ENCODE measurements at regions not wholly inside any gene's neighbourhood (a gene's known extent, or its start where the extent isn't known, plus 50 kb on each side); places are given as distances from the start of the nearest gene placed in this dataset.

DNA sequence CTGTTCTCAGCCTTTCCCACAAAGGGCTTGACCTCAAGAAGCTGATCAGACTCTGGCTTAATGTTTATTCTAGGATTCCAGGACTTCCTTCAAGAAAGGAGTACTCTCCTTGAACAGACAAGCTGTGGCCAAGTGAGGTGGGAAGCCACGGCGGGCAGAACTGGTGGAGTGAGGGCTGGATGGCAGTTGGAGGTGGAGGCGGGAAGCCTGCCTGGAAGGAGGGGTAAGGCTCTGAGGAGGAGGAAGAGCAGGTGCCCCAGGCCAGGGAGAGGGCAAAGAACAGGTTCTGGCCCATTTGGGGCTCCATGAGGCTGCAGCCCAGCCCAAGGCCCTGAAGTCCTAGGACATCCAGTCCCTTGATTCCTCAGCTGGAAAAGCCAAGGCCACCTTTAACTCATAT lies 143.9 kb downstream of the CYP26B1 start:
- no peak overlapping the region for H3K27ac Mint-ChIP-seq

DNA sequence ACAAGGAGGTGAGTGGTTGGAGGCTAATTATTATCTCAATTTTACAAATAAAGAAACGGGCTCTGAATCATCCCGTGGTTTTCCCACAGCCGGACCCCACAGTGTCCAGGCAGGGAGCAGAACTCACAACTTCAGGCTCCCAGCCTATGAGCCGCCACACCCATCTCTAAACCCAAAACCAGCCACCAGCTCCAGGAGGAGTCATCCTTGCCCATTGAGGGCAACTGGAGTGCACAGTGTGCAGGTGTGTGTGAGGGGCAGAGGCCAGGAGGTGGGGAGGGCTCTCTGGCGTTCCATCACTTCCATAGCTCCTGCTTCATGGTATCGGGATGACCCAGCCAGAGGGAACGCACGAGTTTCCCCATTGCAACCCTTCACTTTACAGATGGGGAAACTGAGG lies 144.5 kb downstream of the CYP26B1 start:
- H3K36me3 Mint-ChIP-seq (ENCODE audit: low read depth): no peaks in the 10 kb centered on the region
- no peaks in the 10 kb centered on the region for H3K9me3 Mint-ChIP-seq
- peaks cover 14% of the 10 kb centered on the region for H3K27me3 Mint-ChIP-seq
- H3K4me3 Mint-ChIP-seq: no peak overlapping the region
- no peak overlapping the region for H3K27ac Mint-ChIP-seq
- no peaks in the 10 kb centered on the region for H3K4me1 Mint-ChIP-seq (ENCODE audit: low read depth)
- no peak for DNase-seq

More for the DNA sequence above, 143.9 kb downstream of the CYP26B1 start:
- Mint-ChIP-seq H3K4me1 (ENCODE audit: low read depth) (no peaks in the 10 kb centered on the region), H3K36me3 (ENCODE audit: low read depth) (no peaks in the 10 kb centered on the region), H3K9me3 (no peaks in the 10 kb centered on the region), H3K27me3 (peaks cover 14% of the 10 kb centered on the region), H3K4me3 (no peak overlapping the region)
- no peak for DNase-seq

DNA sequence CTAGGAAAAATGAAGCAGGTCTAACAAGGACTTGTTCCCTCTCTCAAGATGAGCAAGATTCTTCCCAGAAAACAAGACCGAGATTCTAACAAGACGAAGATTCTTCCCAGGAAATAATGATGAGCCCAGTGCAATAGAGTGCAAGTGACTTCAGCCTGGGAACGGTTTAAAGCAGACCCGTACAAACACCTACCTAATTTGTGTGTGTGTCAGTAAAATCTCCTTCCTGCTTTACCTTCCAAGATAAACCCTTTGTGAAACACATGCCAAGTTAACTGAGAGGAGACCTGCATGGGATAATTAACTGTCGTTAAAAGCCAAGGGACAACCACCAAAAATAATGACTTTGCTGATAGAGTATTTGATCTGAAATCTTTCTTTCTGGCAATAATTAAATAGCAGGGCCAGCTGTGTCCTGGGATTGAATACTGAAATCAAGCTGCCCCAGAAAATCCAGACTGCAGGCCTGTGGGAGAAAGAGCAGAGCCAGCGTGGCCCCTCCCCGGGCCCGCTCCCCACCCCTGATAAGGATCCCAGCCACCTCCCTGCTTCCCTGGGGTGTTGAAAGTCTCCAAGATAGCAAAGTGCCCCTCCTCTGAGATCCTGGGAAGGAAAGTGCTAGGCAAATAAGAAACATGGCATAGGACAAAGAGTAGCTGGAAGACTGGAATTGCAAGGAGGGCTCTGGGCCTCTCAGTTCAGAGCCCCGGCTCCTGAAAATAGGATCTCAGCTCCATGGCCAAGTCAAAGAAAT lies 145.5 kb downstream of the CYP26B1 start:
- Mint-ChIP-seq H3K4me1 (ENCODE audit: low read depth) (no peaks in the 10 kb centered on the region), H3K36me3 (ENCODE audit: low read depth) (no peaks in the 10 kb centered on the region), H3K4me3 (no peak overlapping the region), H3K9me3 (no peaks in the 10 kb centered on the region), H3K27me3 (peaks cover 14% of the 10 kb centered on the region), H3K27ac (no peak overlapping the region)
- no peak for DNase-seq

DNA sequence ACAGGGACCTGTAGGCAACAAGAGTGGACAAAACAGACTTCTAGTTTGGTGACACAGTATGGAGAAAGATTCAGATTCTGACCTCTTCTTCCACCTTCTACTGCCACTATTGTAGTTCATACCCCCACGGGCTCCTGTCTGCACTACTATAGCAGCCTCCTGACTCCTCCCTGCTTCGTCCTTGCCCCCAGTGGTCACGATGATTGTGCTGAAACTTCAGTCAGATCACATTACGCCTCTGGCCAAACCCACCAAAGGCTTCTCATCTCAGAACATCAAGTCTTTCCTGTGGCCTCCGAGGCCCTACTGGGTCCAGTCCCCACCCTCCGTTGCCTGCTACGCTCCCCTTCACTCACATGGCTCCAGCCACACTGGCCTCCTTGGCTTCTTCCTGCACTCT lies 147.6 kb downstream of the CYP26B1 start:
- Mint-ChIP-seq H3K36me3 (ENCODE audit: low read depth) (no peaks in the 10 kb centered on the region), H3K9me3 (no peaks in the 10 kb centered on the region), H3K27ac (no peak overlapping the region), H3K4me1 (ENCODE audit: low read depth) (no peaks in the 10 kb centered on the region), H3K27me3 (peaks cover 14% of the 10 kb centered on the region), H3K4me3 (no peak overlapping the region)
- DNase-seq: no peak

DNA sequence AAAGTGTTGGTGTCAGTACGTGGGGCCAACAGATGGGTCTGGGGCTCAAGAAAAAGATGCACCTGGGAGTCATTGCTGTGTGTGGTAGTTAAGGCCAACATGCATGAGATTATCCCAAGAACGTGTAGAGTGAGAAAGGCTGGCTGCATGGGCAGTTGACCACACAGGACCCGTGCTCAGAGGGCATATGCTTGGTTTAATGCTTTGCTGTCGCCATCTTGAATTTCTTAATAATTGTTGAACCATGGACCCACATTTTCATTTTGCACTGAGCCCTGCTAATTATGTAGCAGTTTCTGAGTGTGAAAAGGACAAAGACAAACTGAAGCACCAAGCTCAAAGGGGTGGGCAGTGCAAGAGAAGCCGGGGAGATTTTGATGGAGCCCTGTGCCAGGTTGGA lies 148.1 kb downstream of the CYP26B1 start:
- no peaks in the 10 kb centered on the region for H3K9me3 Mint-ChIP-seq

DNA sequence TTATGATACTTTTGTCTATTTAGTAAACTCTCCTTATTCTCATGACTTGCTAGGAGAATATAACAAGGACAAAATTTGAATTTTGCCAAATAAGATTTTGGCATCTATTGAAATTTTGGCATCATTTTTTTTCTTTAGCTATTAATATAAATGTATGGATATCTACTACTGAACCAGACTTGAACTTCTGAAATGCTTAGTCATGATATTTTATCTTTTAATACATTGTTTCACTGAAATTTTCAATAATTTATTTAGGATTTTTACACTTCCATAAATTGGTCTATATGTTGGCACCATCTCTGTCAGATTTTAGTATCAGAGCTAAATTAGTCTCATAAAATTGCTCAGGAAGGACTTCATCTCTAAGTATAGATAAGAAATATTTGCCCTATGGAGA lies 149.8 kb downstream of the CYP26B1 start:
- Mint-ChIP-seq H3K27ac (no peak overlapping the region), H3K9me3 (no peaks in the 10 kb centered on the region), H3K4me1 (ENCODE audit: low read depth) (no peaks in the 10 kb centered on the region), H3K4me3 (no peak overlapping the region), H3K27me3 (peaks cover 11% of the 10 kb centered on the region), H3K36me3 (ENCODE audit: low read depth) (no peaks in the 10 kb centered on the region)
- no peak for DNase-seq

More for the DNA sequence above, 148.1 kb downstream of the CYP26B1 start:
- peaks cover 14% of the 10 kb centered on the region for H3K27me3 Mint-ChIP-seq
- DNase-seq: no peak
- no peak overlapping the region for H3K4me3 Mint-ChIP-seq
- no peak overlapping the region for H3K27ac Mint-ChIP-seq
- no peaks in the 10 kb centered on the region for H3K36me3 Mint-ChIP-seq (ENCODE audit: low read depth)
- no peaks in the 10 kb centered on the region for H3K4me1 Mint-ChIP-seq (ENCODE audit: low read depth)

DNA sequence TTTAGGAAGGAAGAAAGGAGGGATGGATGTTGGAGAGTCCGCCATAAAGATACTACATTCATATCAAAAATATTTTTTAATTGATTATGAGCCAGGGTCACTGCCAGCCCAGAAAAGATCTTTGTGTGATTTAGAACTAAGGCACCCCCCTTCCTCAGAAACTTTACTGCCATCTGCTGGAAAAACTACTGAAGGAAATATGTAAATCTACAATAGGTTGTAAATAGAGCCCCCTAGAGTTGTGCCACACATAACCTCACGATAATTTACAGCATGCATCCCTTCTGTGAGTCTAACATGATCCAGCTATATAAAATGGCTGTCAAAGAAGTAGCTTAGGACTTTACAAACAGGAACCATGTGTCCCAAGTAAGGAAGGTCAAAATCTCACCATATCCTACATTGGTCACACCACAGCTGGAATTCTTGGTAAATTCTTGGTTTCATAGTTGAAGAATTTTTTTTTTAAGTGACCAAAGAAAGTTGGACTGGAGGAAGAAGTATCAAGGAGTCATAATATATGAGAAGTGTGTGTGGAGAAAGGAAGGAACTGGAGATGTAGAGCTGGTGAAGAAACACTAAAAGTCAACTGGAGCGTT lies 152.5 kb downstream of the CYP26B1 start:
- no peak for DNase-seq
- Mint-ChIP-seq H3K4me1 (ENCODE audit: low read depth) (no peaks in the 10 kb centered on the region), H3K27me3 (peaks cover under 1% of the 10 kb centered on the region), H3K36me3 (ENCODE audit: low read depth) (no peaks in the 10 kb centered on the region), H3K27ac (no peak overlapping the region), H3K9me3 (no peaks in the 10 kb centered on the region), H3K4me3 (no peak overlapping the region)

DNA sequence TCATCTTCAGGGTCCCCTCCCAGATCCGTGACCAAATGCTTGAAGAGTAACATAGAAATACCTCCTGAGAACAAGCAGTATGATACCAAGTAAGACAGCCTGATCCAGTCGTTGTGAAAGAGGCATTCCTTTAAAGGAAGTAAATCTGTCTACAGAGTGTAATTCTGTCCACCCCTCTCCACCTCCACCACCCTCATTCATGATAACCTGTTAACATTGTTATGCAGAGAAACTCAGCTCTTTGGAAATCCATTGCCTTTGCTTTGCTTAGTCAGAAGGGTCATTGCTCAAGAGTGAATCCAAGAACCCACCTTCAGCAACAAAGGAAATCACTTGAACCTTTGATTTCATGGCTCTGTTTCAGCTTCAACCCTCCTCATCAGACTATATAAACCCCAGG lies 155.6 kb downstream of the CYP26B1 start:
- H3K36me3 Mint-ChIP-seq (ENCODE audit: low read depth): no peaks in the 10 kb centered on the region
- no peak overlapping the region for H3K27ac Mint-ChIP-seq
- no peaks in the 10 kb centered on the region for H3K9me3 Mint-ChIP-seq
- H3K27me3 Mint-ChIP-seq: no peaks in the 10 kb centered on the region
- no peak for DNase-seq
- H3K4me1 Mint-ChIP-seq (ENCODE audit: low read depth): no peaks in the 10 kb centered on the region
- H3K4me3 Mint-ChIP-seq: no peak overlapping the region

DNA sequence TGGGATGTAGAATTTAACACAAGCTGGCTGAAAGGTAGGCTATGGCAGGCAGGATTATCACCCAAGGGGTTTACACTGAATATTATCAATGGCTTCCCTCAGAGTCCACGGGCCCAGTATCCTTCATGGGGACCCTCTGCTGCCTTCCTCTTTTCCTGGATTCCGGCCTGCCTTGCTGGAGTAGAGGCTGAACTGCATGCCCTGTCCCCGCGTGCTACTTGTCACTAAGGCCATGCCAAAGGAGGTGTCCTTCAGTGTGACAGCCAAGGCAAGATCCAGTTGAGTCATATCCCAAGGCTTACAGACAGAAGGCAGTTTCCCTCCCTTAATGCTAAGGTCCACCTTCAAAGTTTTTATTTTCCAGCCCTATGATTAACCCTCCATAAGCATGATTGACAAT lies 156.3 kb downstream of the CYP26B1 start:
- no peaks in the 10 kb centered on the region for H3K4me1 Mint-ChIP-seq (ENCODE audit: low read depth)
- no peaks in the 10 kb centered on the region for H3K9me3 Mint-ChIP-seq
- H3K4me3 Mint-ChIP-seq: no peak overlapping the region
- no peaks in the 10 kb centered on the region for H3K27me3 Mint-ChIP-seq
- H3K36me3 Mint-ChIP-seq (ENCODE audit: low read depth): no peaks in the 10 kb centered on the region
- DNase-seq: no peak
- no peak overlapping the region for H3K27ac Mint-ChIP-seq

DNA sequence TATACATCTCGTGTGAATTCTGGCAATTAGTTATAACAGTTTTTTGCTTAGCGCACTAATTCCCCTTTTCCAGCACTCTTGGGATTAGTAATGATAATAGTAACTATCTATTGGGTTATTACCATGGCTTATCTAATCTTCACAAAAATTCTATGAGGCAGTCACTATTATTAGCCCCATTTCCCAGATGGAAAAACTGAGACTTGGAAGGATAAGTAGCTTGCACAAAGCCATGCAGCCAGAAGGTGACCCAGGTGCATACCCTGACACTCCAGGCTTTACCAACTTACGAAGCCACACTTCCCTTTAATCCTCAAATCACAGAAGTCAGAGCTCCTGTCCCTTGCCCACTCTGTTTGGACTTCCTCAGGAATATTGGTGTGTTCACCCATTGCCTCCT lies 156.8 kb downstream of the CYP26B1 start:
- Mint-ChIP-seq H3K36me3 (ENCODE audit: low read depth) (no peaks in the 10 kb centered on the region), H3K27me3 (no peaks in the 10 kb centered on the region), H3K4me1 (ENCODE audit: low read depth) (no peaks in the 10 kb centered on the region), H3K9me3 (no peaks in the 10 kb centered on the region), H3K27ac (no peak overlapping the region), H3K4me3 (no peak overlapping the region)
- no peak for DNase-seq

DNA sequence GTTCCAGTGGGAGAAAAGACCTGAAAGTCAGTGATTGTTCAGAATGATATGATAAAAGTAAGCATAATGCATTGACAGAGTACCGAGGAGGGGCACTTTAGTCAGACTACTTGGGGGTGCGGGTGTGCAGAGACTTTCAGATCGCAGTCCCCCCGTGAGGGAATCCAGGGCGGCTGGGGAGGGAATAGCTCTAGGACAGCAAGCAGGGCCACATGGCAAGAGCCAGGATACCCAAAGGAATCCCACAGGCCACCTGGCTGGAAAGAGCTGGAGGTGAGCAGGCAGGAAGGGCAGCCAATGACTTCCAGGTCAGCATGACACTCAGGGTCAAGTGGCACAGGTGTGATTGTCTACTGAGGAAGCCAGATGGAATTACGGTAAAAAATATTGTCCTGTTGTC lies 157.5 kb downstream of the CYP26B1 start:
- H3K4me3 Mint-ChIP-seq: no peak overlapping the region
- H3K27ac Mint-ChIP-seq: no peak overlapping the region
- no peaks in the 10 kb centered on the region for H3K9me3 Mint-ChIP-seq
- no peaks in the 10 kb centered on the region for H3K36me3 Mint-ChIP-seq (ENCODE audit: low read depth)
- DNase-seq: no peak
- no peaks in the 10 kb centered on the region for H3K27me3 Mint-ChIP-seq
- H3K4me1 Mint-ChIP-seq (ENCODE audit: low read depth): no peaks in the 10 kb centered on the region

DNA sequence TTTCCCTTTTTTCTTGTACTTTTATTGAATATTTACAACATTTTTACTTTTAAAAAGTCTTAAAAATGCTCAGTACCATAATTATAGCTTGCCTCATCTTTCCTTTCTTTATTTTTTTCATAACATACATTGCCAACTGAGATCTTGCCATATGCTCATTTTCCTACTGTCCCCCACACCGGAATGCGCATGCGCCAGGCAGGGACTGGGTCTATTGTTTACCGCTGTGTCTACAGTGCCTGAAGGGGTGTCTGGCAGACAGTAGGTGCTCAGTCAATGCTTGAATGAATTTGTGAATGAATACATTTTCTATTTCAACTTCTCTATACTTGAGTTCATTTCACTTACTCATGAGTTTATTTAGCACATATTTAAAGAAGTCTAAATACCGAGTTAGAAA lies 158.0 kb downstream of the CYP26B1 start:
- Mint-ChIP-seq H3K36me3 (ENCODE audit: low read depth) (no peaks in the 10 kb centered on the region), H3K27me3 (no peaks in the 10 kb centered on the region), H3K9me3 (no peaks in the 10 kb centered on the region), H3K4me3 (no peak overlapping the region), H3K27ac (no peak overlapping the region), H3K4me1 (ENCODE audit: low read depth) (no peaks in the 10 kb centered on the region)
- no peak for DNase-seq

DNA sequence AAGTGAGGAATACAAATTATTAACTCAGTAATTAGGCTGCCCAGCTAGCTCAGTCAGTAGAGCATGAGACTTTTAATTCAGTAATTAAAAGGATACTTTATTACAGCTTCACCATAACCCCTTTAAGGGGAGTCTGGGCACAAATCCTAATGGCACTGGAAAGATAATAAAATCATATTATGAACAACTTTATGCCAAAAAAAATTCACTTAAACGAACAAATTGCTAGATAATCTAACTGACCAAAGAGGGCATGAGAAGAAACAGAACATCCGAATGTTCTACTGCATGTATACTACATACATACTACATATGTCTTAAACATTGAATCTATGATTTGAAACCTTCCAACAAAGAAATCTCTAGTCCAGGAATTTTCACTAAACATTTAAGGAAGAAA lies 159.5 kb downstream of the CYP26B1 start:
- H3K36me3 Mint-ChIP-seq (ENCODE audit: low read depth): no peaks in the 10 kb centered on the region
- no peaks in the 10 kb centered on the region for H3K27me3 Mint-ChIP-seq
- H3K4me3 Mint-ChIP-seq: no peak overlapping the region
- no peaks in the 10 kb centered on the region for H3K4me1 Mint-ChIP-seq (ENCODE audit: low read depth)
- H3K27ac Mint-ChIP-seq: no peak overlapping the region
- no peak for DNase-seq
- no peaks in the 10 kb centered on the region for H3K9me3 Mint-ChIP-seq

DNA sequence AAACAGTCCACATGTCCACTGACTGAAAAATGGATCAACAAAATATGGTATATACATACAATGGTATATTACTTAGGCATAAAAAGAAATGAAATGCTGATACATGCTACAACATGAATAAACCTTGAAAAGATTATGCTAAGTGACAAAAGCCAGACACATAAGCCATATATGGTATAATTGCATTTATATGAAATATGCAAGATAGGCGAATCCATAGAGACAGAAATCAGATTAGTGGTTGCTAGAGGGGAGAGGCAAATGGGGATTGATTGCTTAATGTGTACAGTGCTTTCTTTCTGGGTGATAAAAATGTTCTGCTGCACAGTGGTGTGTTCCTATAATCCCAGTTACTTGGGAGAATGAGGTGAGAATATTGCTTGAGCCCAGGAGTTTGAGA lies 171.0 kb downstream of the CYP26B1 start:
- H3K27ac Mint-ChIP-seq: no peak overlapping the region
- no peaks in the 10 kb centered on the region for H3K36me3 Mint-ChIP-seq (ENCODE audit: low read depth)
- no peak overlapping the region for H3K4me3 Mint-ChIP-seq
- H3K27me3 Mint-ChIP-seq: peaks cover 21% of the 10 kb centered on the region
- DNase-seq: no peak
- H3K4me1 Mint-ChIP-seq (ENCODE audit: low read depth): no peaks in the 10 kb centered on the region
- H3K9me3 Mint-ChIP-seq: no peaks in the 10 kb centered on the region

DNA sequence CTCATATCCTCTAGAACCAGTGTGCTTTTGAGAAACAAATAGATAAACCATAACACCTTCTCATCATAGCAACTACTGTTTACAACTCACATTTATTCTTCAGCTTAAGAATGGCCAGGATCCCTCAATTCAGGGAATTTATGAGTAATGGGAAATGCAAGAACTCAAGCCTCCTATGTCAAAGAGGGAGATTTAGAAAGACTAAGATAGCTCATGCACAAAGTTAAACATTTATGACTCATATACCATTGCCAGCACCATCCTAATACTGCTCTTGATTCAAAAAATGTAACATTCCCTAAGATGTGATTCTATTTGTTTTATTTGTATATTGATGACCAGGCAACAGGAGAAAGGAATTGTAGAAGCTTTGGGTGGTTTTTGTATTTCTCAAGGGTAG lies 172.8 kb downstream of the CYP26B1 start:
- Mint-ChIP-seq H3K4me3 (no peak overlapping the region), H3K27ac (no peak overlapping the region), H3K9me3 (no peaks in the 10 kb centered on the region), H3K27me3 (peaks cover 15% of the 10 kb centered on the region), H3K36me3 (ENCODE audit: low read depth) (no peaks in the 10 kb centered on the region), H3K4me1 (ENCODE audit: low read depth) (no peaks in the 10 kb centered on the region)
- DNase-seq: no peak
